ENCODE measurements at regions not wholly inside any gene's neighbourhood (a gene's known extent, or its start where the extent isn't known, plus 50 kb on each side); places are given as distances from the start of the nearest gene placed in this dataset.

GRCh38 chr1:8154621-8155052 lies 128.5 kb upstream of the ERRFI1 start (continued):
- 0 out of 2 replicates have a peak, but pooled peaks have one; percentile 58 for TF ChIP-seq ATF6 (CRISPR knock-in tag; conservative IDR thresholded peaks at IDR 0.05)
- TF ChIP-seq ZNF598 (CRISPR knock-in tag; IDR thresholded peaks at IDR 0.05; ENCODE audit: borderline replicate concordance) = no peak
- no peak for TF ChIP-seq HBP1 (CRISPR knock-in tag; IDR thresholded peaks at IDR 0.05; ENCODE audit: low read depth)
- no peak for TF ChIP-seq CHCHD3 (CRISPR knock-in tag; IDR thresholded peaks at IDR 0.05)
- TF ChIP-seq SP4 (CRISPR knock-in tag; IDR thresholded peaks at IDR 0.05) = no peak
- TF ChIP-seq HNF1A (IDR thresholded peaks at IDR 0.05; ENCODE audit: low read depth) = peak; percentile 54
- peak; percentile 76; the same call in 1 of the 2 replicates for TF ChIP-seq HNF1A (CRISPR knock-in tag; IDR thresholded peaks at IDR 0.05; ENCODE audit: borderline replicate concordance)
- TF ChIP-seq XRCC5 (optimal IDR thresholded peaks at IDR 0.05; ENCODE audit: low read length) = peak; percentile 82
- peak; percentile 56; the same call in 1 of the 2 replicates for TF ChIP-seq GATAD1 (CRISPR knock-in tag; IDR thresholded peaks at IDR 0.05)
- peak; percentile 83 for TF ChIP-seq HNF4A (CRISPR knock-in tag; IDR thresholded peaks at IDR 0.05)
- TF ChIP-seq AGO1 (IDR thresholded peaks at IDR 0.05; ENCODE audit: low read depth, low read length, poor library complexity, severe bottlenecking) = no peak
- TF ChIP-seq ZFP82 (CRISPR knock-in tag; IDR thresholded peaks at IDR 0.05; ENCODE audit: borderline replicate concordance) = no peak
- peak; percentile 61; the same call in 1 of the 2 replicates for TF ChIP-seq TBX3 (IDR thresholded peaks at IDR 0.05; ENCODE audit: borderline replicate concordance)
- TF ChIP-seq ZNF878 (CRISPR knock-in tag; IDR thresholded peaks at IDR 0.05) = peak; percentile 77
- no peak for TF ChIP-seq ZNF354B (CRISPR knock-in tag; IDR thresholded peaks at IDR 0.05)
- TF ChIP-seq THAP9 (CRISPR knock-in tag; IDR thresholded peaks at IDR 0.05; ENCODE audit: borderline replicate concordance) = 0 out of 2 replicates have a peak, but pooled peaks have one; percentile 25
- peak; percentile 26; the same call in 1 of the 2 replicates for TF ChIP-seq PATZ1 (CRISPR knock-in tag; IDR thresholded peaks at IDR 0.05)
- TF ChIP-seq NFIC (IDR thresholded peaks at IDR 0.05; ENCODE audit: low read length) = no peak; the same call in 1 of the 2 replicates
